AG04449 (cell line): ENCODE measurements at regions not wholly inside any gene's neighbourhood (a gene's known extent, or its start where the extent isn't known, plus 50 kb on each side); places are given as distances from the start of the nearest gene placed in this dataset.

Experiments used
- CTCF ChIA-PET: fragments of 350-600 bp; formaldehyde crosslinking; extraction: SDS; loops from one replicate; lab custom pipeline; 2021; ENCODE audit warnings: antibody characterized with exemption; lab: Yijun Ruan, JAX
- POLR2A ChIA-PET: fragments of 400-600, 350-600 bp; formaldehyde crosslinking; extraction: SDS; loops from one replicate; lab custom pipeline; 2020; ENCODE audit warnings: antibody characterized with exemption, inconsistent platforms; lab: Yijun Ruan, JAX
- DNase-seq: peaks from one replicate; pipeline ENCODE4 v3.0.0-alpha.2; 2010; ENCODE audit warnings: low read depth, low spot score
- H3K4me3 ChIP-seq: 2 replicates; pipeline ENCODE4 v1.5.1; 2011; ENCODE audit warnings: low read depth, mild to moderate bottlenecking, control low read depth, low read length
- TF ChIP-seq, protein P1 (sequence below): IDR thresholded peaks from one replicate; pipeline ENCODE4 v1.5.1; 2011; ENCODE audit warnings: mild to moderate bottlenecking, moderate library complexity, low read length, control low read depth, inconsistent platforms; ENCODE audit not compliant: insufficient read depth; ENCODE audit errors: missing control alignments

DNA sequence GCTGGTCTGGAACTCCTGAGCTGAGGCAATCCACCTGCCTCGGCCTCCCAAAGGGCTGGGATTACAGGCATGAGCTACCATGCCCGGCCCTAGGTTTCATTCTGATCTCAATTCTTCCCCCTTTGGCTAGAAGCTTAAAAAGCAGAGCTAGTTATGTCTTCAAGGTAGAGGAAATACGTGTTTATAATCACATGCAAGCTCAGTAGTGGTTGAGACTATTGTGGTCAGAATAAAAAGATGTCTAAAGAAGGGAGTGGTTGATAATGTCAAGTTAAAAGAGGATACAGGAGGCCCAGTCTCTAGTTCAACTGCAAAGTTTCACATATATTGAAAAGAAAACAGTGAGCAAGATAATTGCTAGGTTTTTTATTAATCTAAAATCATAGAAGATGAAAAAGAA is 807.8 kb upstream of the ACVR2A start:
- H3K4me3 ChIP-seq: no peak overlapping the region
- CTCF ChIA-PET: no interaction called here
- DNase-seq: no peak
- POLR2A ChIA-PET: no interaction called here
- TF ChIP-seq, protein P1, sequence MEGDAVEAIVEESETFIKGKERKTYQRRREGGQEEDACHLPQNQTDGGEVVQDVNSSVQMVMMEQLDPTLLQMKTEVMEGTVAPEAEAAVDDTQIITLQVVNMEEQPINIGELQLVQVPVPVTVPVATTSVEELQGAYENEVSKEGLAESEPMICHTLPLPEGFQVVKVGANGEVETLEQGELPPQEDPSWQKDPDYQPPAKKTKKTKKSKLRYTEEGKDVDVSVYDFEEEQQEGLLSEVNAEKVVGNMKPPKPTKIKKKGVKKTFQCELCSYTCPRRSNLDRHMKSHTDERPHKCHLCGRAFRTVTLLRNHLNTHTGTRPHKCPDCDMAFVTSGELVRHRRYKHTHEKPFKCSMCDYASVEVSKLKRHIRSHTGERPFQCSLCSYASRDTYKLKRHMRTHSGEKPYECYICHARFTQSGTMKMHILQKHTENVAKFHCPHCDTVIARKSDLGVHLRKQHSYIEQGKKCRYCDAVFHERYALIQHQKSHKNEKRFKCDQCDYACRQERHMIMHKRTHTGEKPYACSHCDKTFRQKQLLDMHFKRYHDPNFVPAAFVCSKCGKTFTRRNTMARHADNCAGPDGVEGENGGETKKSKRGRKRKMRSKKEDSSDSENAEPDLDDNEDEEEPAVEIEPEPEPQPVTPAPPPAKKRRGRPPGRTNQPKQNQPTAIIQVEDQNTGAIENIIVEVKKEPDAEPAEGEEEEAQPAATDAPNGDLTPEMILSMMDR: no peak

DNA sequence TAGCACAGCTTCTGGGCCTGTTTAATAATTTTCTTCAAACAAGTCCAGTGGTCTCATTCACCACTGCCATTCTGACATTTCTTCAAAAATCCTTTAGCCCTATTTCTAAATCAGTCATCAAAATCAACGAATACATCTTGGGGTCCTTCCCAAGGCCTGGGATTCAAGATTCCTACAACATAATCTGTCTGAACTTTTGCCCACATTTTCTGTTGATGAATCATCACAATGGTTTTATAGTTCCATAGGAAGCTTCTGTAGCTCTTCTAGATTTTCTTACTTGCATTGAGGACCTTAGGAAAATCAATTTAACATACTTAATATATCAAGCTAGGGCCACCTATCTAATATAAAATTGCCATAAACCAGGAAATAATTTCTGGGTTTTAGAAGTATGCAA is 811.8 kb upstream of the ACVR2A start:
- CTCF ChIA-PET: no interaction called here
- POLR2A ChIA-PET: no interaction called here
- no peak overlapping the region for H3K4me3 ChIP-seq
- TF ChIP-seq, protein P1: no peak
- no peak for DNase-seq

DNA sequence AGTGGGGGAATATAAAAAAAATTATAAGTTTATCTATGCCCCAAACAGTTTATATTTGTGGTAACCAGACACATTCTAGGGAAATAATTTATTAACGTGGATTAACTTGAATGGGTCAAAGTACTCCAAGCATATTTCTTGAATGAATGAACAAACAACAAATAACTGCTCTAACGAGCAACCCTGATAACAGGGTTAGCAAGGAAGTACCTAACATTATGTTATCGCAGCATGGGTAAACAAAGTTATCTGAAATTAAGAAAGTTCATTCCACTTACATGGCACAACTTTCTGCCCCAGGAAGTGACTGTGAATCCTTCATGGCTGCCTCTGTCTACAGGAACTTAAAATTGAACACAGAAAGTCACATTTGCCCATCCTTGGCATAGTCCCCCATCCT is 812.9 kb upstream of the ACVR2A start:
- ChIA-PET CTCF (no interaction called here), POLR2A (no interaction called here)
- H3K4me3 ChIP-seq: no peak overlapping the region
- TF ChIP-seq, protein P1: no peak
- no peak for DNase-seq

DNA sequence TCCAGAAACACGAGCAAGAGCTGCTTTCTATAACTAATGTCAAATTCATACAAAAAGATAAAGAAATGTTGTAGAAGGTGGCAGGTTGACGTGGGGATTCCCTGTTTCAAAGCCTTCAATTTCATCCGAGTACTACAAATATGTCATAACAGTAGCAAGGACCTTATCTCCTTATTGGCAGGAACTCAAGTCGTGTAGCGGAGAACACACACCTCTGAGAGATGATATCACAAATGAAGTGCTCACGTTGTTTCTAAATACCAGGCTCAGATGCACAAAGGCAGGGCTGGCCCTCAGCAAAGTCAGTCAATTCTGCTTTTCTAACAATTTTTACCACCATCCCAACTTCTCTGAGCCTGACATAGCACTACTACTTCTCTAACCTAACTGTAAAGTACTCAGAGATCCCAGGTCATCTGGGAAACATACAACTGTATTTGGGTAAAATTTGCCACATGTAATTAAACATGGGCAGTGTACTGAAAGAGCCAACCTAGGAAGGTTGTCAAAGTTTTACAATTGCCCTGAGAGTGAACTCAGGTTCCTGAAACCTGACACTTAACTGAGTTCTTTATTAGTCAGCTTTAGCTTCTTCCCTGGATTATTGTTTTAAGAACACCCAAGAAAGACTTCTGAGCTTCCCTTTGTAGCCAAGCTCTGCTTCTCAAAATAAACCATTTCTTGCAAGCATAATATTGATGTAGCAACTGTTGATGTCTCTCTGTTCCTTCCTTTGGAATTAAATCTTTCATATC is 813.7 kb upstream of the ACVR2A start:
- ChIA-PET POLR2A (no interaction called here), CTCF (no interaction called here)
- DNase-seq: no peak
- no peak overlapping the region for H3K4me3 ChIP-seq
- TF ChIP-seq, protein P1: no peak

DNA sequence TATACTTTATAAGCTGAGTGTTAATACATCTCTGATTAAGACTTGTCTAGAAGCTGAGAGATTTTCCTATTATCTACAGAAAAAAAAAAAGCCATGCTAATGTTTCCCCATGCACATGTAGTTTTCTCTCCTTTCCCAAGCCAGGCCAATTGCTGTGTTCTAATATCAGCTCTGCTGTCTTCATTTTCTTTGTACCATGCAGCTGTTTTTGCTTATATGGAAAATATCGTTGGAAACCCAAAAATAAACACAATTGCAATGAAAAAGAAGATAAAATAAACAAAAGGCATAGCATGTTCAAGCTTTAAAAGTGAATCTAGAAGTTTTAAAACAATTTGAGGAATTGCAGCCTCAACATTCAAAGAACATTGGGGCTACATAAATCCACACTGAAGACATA is 817.4 kb upstream of the ACVR2A start:
- H3K4me3 ChIP-seq: no peak overlapping the region
- POLR2A ChIA-PET: no interaction called here
- DNase-seq: no peak
- TF ChIP-seq, protein P1: no peak
- CTCF ChIA-PET: no interaction called here

DNA sequence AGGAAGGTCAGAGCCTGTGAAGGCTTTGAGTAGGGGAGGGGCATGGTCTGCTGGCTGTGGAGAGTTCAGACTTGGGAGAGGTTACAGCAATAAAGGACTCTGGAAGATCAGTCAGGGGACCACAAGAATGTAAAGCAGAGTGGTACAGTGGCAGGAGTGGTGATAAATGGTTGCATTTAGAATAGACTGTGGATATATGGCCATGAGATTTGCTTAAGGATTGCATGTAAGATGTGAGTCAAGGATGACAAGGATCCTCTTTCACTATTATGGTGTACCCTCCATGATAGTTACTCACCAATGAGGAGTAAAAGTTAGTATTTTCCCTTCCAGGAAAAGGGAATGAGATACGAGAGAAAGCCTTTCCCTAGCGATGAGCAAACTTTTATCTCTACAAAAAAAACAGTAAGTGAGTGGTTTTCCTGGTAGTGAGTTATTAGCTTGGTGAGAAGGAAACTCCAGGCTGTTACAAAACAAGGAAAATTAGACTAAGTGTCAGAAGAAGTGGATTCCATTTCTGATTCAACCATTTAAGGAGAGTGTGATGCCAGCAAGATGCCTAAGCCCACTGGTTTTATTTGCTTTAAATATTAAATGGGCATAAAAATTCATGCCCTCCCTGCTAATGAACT is 818.0 kb upstream of the ACVR2A start:
- no peak for DNase-seq
- POLR2A ChIA-PET: no interaction called here
- no peak overlapping the region for H3K4me3 ChIP-seq
- CTCF ChIA-PET: no interaction called here
- TF ChIP-seq, protein P1: no peak
